Upper lobe of left lung (tissue), 4 donors: ENCODE measurements at regions not wholly inside any gene's neighbourhood (a gene's known extent, or its start where the extent isn't known, plus 50 kb on each side); places are given as distances from the start of the nearest gene placed in this dataset.

ENCODE experiments used
- CTCF ChIP-seq, 6 experiments: fragments of 450-650 bp in 4 of 6; fragments of 200-600 bp in 2 of 6; sonication (generic) in 2 of 6; IDR thresholded peaks; one replicate each; pipeline ENCODE4 v1.5.1; 2016 to 2019; ENCODE audit warnings: antibody characterized with exemption in 6 of 6
- EP300 ChIP-seq, 4 donors: sonication (generic); formaldehyde crosslinking; IDR thresholded peaks; one replicate each; pipeline ENCODE4 v1.5.1; 2017; ENCODE audit warnings: antibody characterized with exemption in 4 of 4, control low read depth in 2 of 4
- POLR2A ChIP-seq, 4 donors: fragments of 450-650 bp; IDR thresholded peaks; one replicate each; pipeline ENCODE4 v1.5.1; 2016 to 2017; ENCODE audit warnings: antibody characterized with exemption in 4 of 4, mild to moderate bottlenecking in 2 of 4

DNA sequence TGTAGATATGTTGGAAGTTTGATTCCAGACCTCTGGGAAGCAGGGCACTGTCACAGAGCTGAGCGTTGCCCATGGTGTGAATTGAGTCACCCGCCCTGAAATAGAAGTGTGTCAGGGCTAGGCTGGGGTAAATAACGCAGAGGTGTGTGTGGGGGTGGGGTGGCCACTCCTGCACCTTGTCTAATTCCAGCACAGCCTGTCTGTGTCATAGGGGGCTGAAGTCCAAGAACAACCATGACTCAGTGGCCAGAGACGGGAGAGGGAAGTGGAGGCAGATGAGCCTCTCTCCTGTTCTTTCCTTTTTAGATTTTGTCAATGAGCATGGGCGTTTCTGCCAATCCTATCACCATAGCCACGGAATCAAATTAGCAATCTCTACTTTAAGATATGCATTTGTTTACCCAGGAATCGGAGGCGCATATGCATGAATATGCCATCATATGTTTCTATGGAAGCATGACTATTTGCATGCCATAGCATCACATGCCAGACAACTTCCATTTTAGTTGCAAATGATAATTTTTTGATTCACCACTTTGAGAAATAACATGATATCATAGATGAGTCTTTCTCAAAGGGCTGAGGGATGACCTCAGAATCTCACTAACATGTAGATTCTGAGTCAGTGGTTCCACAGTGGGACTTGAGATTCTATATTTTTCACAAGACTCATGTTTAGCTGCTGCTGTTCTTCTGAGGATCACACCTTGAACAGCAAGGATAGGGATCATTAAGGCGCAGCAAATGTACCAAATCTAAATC is 852.9 kb downstream of the DCDC2C start:
- TF ChIP-seq EP300 (IDR thresholded peaks at IDR 0.05) (no peak), CTCF (IDR thresholded peaks at IDR 0.05) (no peak), POLR2A (IDR thresholded peaks at IDR 0.05) (no peak)
